Vagina (tissue), 2 donors: ENCODE measurements at regions not wholly inside any gene's neighbourhood (a gene's known extent, or its start where the extent isn't known, plus 50 kb on each side); places are given as distances from the start of the nearest gene placed in this dataset.

ENCODE experiments used
- POLR2A ChIP-seq, 2 donors: fragments of 450-650 bp; IDR thresholded peaks; one replicate each; pipeline ENCODE4 v1.6.1; 2017; ENCODE audit warnings: antibody characterized with exemption in 2 of 2, mild to moderate bottlenecking in 2 of 2, moderate library complexity in 2 of 2
- POLR2AphosphoS5 ChIP-seq, 2 donors: sonication (generic); formaldehyde crosslinking; IDR thresholded peaks; one replicate each; pipeline ENCODE4 v1.9.0; 2017; ENCODE audit warnings: antibody characterized with exemption in 2 of 2, mild to moderate bottlenecking in 2 of 2, low read depth in 1 of 2; ENCODE audit not compliant: insufficient read depth in 1 of 2
- TF ChIP-seq, protein P1 (sequence below), 3 experiments: fragments of 450-650 bp in 2 of 3; fragments of 200-600 bp in 1 of 3; sonication (generic) in 1 of 3; IDR thresholded peaks; one replicate each; pipeline ENCODE4 v1.5.1; 2017 to 2019; ENCODE audit warnings: antibody characterized with exemption in 3 of 3, mild to moderate bottlenecking in 2 of 3, moderate library complexity in 2 of 3

GRCh38 chr7:91573405-91573804 is 307.1 kb downstream of the MTERF1 start:
- TF ChIP-seq, protein P1, sequence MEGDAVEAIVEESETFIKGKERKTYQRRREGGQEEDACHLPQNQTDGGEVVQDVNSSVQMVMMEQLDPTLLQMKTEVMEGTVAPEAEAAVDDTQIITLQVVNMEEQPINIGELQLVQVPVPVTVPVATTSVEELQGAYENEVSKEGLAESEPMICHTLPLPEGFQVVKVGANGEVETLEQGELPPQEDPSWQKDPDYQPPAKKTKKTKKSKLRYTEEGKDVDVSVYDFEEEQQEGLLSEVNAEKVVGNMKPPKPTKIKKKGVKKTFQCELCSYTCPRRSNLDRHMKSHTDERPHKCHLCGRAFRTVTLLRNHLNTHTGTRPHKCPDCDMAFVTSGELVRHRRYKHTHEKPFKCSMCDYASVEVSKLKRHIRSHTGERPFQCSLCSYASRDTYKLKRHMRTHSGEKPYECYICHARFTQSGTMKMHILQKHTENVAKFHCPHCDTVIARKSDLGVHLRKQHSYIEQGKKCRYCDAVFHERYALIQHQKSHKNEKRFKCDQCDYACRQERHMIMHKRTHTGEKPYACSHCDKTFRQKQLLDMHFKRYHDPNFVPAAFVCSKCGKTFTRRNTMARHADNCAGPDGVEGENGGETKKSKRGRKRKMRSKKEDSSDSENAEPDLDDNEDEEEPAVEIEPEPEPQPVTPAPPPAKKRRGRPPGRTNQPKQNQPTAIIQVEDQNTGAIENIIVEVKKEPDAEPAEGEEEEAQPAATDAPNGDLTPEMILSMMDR (IDR thresholded peaks at IDR 0.05) = no peak
- TF ChIP-seq POLR2A (IDR thresholded peaks at IDR 0.05) (no peak), POLR2AphosphoS5 (IDR thresholded peaks at IDR 0.05; ENCODE audit: insufficient read depth in 1 of 2, low read depth in 1 of 2) (no peak)
